ENCODE measurements at regions not wholly inside any gene's neighbourhood (a gene's known extent, or its start where the extent isn't known, plus 50 kb on each side); places are given as distances from the start of the nearest gene placed in this dataset.
"Not testable (repeated sequence)": the region's sequence is repeated elsewhere in the genome, so short reads cannot be mapped to it uniquely, and the experiment has no call there.

DNA sequence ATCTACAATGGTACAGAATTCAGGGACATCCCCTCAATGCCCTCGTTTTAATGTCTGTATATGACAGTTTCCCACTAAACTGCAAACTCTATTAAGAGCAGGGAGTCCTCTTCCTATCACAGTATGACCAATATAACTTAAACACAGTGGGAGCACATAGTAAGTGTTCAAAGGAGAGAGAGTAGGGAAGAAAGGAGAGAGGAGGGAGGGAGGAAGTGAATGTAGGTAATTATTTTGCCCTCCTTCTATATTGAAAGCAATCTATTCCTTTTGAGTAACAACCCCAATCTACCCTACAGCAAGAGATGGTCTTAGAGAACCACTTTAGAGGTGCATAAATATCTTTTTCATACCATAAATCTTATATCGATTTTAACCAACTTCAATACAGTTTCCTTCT lies 121.4 kb downstream of the MRPL39 start:
- DNase-seq: no peak

- DNase-seq: no peak
These were observed 139.4 kb downstream of the MRPL39 start for GRCh38 chr21:25467896-25468295.

- not testable (repeated sequence) for DNase-seq
These were observed 140.2 kb downstream of the MRPL39 start for GRCh38 chr21:25467071-25467470.

- DNase-seq: no peak
These were observed 140.8 kb downstream of the MRPL39 start for GRCh38 chr21:25466470-25466869.

- no peak for DNase-seq
These were observed 142.0 kb downstream of the MRPL39 start for GRCh38 chr21:25465263-25465662.

DNA sequence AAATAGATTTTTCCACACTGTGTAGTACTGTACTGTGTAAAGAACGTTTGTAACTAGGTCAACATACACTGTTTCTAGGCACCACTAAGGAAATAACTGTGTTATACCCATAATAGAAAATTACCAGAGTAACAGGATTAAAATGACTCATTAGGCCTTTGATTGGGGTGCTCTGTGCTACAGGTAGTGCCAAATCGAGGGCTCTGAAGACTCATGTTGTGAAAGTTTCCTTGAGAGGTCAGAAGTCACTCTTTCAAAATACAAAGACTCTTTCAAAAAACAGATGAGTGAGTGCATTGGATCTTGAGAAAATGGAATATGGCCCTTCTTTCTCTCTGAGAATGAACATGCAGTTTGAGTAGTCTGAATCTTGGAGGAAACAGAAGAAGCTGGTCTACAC lies 143.0 kb downstream of the MRPL39 start:
- no peak for DNase-seq

DNA sequence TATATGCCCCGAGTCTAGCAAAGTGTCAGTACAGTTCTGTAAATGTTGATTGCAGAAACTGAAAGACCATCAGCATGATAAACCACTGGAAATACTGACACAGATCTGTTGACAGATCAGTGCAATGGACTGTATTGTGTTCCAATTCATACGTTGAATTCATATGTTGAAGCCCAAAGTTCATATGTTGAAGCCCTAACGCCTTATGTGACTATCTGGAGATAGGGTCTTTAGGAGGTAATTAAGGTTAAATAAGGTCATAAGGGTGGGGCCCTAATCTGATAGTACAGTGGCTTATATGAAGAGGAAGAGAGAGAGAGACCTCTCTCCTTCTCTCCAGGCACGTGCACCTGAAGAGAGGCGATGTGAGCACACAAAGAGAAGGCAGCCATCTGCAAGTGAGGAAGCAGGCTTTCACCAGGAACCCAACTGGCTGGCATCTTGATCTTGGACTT lies 144.7 kb downstream of the MRPL39 start:
- no peak for DNase-seq

GRCh38 chr21:25461725-25462124 lies 145.6 kb downstream of the MRPL39 start:
- DNase-seq: no peak

GRCh38 chr21:25459993-25460392 lies 147.3 kb downstream of the MRPL39 start:
- no peak for DNase-seq

GRCh38 chr21:25459365-25459764 lies 147.9 kb downstream of the MRPL39 start:
- no peak for DNase-seq

- DNase-seq: no peak
These were observed 148.8 kb downstream of the MRPL39 start for GRCh38 chr21:25458484-25458883.

DNA sequence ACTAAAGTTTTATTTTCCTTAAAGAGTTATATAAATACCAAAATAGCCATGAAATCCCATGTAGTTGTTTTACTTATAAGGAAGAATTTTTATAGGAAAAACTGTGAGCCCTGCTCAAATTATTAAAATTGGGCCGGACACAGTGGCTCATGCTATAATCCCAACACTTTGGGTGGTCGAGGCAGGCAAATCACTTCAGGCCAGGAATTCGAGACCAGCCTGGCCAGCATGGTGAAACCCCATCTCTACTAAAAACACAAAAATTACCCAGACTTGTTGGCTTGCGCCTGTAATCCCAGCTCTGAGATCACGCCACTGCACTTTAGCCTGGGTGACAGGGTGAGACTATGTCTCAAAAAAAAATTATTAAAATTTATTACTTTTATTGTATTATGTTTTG lies 149.3 kb downstream of the MRPL39 start:
- no peak for DNase-seq

- DNase-seq: no peak
These were observed 149.9 kb downstream of the MRPL39 start for GRCh38 chr21:25457411-25457810.

- no peak for DNase-seq
These were observed 150.6 kb downstream of the MRPL39 start for GRCh38 chr21:25456672-25457071.

DNA sequence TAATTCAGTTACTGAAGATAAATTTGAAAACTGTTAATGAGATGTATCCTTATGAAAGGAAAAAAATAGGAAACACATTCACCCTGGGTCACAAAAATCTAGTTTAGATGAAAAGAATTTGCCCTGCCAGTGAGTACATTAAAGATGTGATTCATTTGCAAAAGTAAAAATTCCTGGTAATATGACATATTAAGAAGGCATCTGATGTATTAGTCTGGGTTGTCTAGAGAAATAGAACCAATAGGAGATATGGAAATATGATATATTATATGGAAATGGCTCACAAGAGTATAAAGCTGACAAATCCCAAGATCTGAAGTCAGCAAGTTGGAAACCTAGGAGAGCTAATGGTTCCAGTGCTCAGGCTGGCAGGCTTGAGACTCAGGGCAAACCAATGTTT lies 153.8 kb downstream of the MRPL39 start:
- no peak for DNase-seq

DNA sequence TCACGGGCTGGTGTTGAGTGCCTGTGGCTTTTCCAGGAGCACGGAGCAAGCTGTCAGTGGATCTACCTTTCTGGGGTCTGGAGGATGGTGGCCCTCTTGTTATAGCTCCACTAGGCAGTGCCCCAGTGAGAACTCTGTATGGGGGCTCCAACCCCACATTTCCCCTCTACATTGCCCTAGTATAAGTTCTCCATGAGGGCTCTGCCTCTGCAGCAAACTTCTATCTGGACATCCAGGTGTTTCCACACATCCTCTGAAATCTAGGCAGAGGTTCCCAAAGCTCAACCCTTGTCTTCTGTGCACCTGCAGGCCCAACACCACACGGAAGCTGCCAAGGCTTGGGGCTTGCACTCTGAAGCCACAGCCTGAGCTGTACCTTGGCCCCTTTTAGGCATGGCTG lies 157.3 kb downstream of the MRPL39 start:
- no peak for DNase-seq

- DNase-seq: no peak
These were observed 165.4 kb downstream of the MRPL39 start for GRCh38 chr21:25441835-25442234.

DNA sequence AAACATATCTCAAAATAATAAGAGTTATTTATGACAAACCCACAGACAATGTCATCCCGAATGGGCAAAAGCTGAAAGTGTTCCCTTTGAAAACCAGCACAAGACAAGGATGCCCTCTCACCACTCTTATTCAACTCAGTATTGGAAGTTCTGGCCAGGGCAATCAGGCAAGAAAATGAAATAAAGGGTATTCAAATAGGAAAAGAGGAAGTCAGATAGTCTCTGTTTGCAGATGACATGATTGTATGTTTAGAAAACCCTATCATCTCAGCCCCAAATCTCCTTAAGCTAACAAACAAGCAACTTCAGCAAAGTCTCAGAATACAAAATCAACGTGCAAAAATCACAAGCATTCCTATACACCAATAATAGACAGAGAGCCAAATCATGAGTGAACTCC lies 169.8 kb downstream of the MRPL39 start:
- not testable (repeated sequence) for DNase-seq

DNA sequence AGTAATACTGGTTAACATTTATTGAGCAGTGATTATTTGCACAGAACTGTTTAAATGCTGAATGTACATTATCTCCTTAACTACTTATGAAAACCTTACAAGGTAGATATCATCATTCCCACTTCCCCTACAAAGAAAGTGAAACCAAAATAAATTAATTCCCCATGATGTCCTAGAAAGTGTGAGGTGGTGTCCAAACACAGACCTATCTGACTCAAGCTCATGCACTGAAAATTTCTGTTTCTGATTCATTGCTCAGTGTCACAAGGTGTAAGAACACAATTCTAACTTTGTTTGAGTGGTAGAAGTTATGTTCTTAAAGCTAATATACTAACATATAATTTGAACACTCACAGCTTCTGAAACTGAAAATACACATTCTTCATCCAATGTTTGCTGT lies 178.7 kb downstream of the MRPL39 start:
- no peak for DNase-seq

- no peak for DNase-seq
These were observed 179.5 kb downstream of the MRPL39 start for GRCh38 chr21:25427828-25428227.

GRCh38 chr21:25426580-25426979 lies 180.7 kb downstream of the MRPL39 start:
- no peak for DNase-seq

DNA sequence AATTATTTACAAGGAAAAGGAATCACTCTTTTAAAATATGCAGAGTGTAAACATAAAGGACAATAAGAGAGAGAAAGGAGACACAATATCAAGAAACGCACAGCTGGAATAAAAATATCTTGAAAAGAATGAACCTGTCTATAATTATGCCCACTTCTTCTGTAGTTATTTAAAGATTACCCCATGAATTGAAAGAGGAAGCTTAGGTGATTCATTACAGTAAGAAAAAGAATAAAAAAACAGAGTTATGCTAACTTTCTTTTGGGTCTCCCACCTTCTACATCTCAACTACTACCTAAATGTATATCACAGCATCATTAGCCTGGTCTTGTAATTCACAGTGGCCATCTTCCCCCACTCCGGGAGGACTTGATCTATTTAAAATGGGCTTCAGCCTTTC lies 182.1 kb downstream of the MRPL39 start:
- DNase-seq: no peak

- DNase-seq: no peak
These were observed 182.6 kb downstream of the MRPL39 start for GRCh38 chr21:25424634-25425033.

DNA sequence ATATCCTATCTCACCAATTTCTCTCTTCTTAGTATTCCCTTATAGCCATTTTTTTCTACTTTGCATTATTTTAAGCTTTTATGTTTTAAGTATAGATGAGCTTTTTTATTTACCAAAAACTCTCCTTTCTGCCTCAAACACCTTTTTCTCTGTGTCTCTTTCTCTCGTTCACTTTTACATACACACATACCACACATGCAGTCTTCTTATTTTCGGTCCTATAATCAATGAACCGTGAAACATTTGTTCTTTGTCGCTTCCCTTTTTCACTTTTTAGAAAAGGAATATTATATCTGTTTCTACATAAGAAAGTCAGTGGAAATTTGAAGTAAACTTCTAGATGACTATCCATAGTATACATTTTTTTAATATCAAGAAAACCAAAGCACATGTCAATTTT lies 183.2 kb downstream of the MRPL39 start:
- no peak for DNase-seq

- DNase-seq: no peak
These were observed 184.4 kb downstream of the MRPL39 start for GRCh38 chr21:25422610-25423608.

Measured in NCI-H1092 treated with DMSO at 0.1 percent for 48 hours (cell line).